SK-N-SH treated with all-trans-retinoic acid at 6 μM for 48 hours (cell line): ENCODE measurements at regions not wholly inside any gene's neighbourhood (a gene's known extent, or its start where the extent isn't known, plus 50 kb on each side); places are given as distances from the start of the nearest gene placed in this dataset.

Experiments
- ATAC-seq: fragments of 200-7000 bp; cut with Tn5 transposase; 3 replicates; pipeline ENCODE4 v1.9.1; 2020; ENCODE audit warnings: mild to moderate bottlenecking, moderate library complexity
- ARNTL ChIP-seq: fragments of 450-650 bp; formaldehyde crosslinking; IDR thresholded peaks from 2 replicates; pipeline ENCODE4 v1.5.0; 2020; ENCODE audit warnings: low read depth, mild to moderate bottlenecking, moderate library complexity, borderline replicate concordance
- BACH2 ChIP-seq: fragments of 250-450 bp; sonication (Bioruptor Pico); IDR thresholded peaks from 2 replicates; pipeline ENCODE4 v1.9.0; 2021; ENCODE audit warnings: mild to moderate bottlenecking, borderline replicate concordance
- CREB5 ChIP-seq: fragments of 250-450 bp; sonication (Bioruptor Pico); IDR thresholded peaks from 2 replicates; pipeline ENCODE4 v1.5.1; 2020; ENCODE audit warnings: low read depth, mild to moderate bottlenecking, moderate library complexity
- CSDC2 ChIP-seq: fragments of 250-450 bp; sonication (Bioruptor Pico); IDR thresholded peaks from 2 replicates; pipeline ENCODE4 v1.5.0; 2020; ENCODE audit warnings: mild to moderate bottlenecking, moderate library complexity
- CSRNP3 ChIP-seq: fragments of 250-450 bp; sonication (Bioruptor Pico); IDR thresholded peaks from 2 replicates; pipeline ENCODE4 v1.5.1; 2021; ENCODE audit warnings: mild to moderate bottlenecking, moderate library complexity
- ESRRG ChIP-seq: fragments of 250-450 bp; sonication (Bioruptor Pico); IDR thresholded peaks from 2 replicates; pipeline ENCODE4 v1.6.1; 2021; ENCODE audit warnings: mild to moderate bottlenecking
- GLIS3 ChIP-seq: fragments of 250-450 bp; sonication (Bioruptor Pico); IDR thresholded peaks from 2 replicates; pipeline ENCODE4 v1.5.0; 2020; ENCODE audit warnings: mild to moderate bottlenecking, moderate library complexity
- ISL1 ChIP-seq: fragments of 250-450 bp; sonication (Bioruptor Pico); IDR thresholded peaks from 2 replicates; pipeline ENCODE4 v2.1.2; 2022; ENCODE audit warnings: mild to moderate bottlenecking, moderate library complexity
- OSR1 ChIP-seq: fragments of 250-450 bp; sonication (Bioruptor Pico); IDR thresholded peaks from 2 replicates; pipeline ENCODE4 v1.8.0; 2022; ENCODE audit warnings: moderate library complexity, mild to moderate bottlenecking, inconsistent platforms
- PATZ1 ChIP-seq: fragments of 250-450 bp; sonication (Bioruptor Pico); IDR thresholded peaks from 2 replicates; pipeline ENCODE4 v1.8.0; 2020; ENCODE audit warnings: mild to moderate bottlenecking, moderate library complexity, borderline replicate concordance
- POU6F1 ChIP-seq: fragments of 250-450 bp; sonication (Bioruptor Pico); IDR thresholded peaks from 2 replicates; pipeline ENCODE4 v1.8.0; 2021; ENCODE audit warnings: low read depth, mild to moderate bottlenecking, moderate library complexity, borderline replicate concordance
- PPARA ChIP-seq: fragments of 250-450 bp; sonication (Bioruptor Pico); IDR thresholded peaks from 2 replicates; pipeline ENCODE4 v1.5.0; 2020; ENCODE audit warnings: mild to moderate bottlenecking, borderline replicate concordance
- RARB ChIP-seq: fragments of 250-450 bp; sonication (Bioruptor Pico); IDR thresholded peaks from 2 replicates; pipeline ENCODE4 v1.8.0; 2021; ENCODE audit warnings: mild to moderate bottlenecking, moderate library complexity
- SNAI2 ChIP-seq: fragments of 250-450 bp; sonication (Bioruptor Pico); IDR thresholded peaks from 2 replicates; pipeline ENCODE4 v1.5.0; 2020; ENCODE audit warnings: mild to moderate bottlenecking, moderate library complexity
- TCF4 ChIP-seq: fragments of 250-450 bp; sonication (Bioruptor Pico); IDR thresholded peaks from 2 replicates; pipeline ENCODE4 v1.8.0; 2021; ENCODE audit warnings: mild to moderate bottlenecking, moderate library complexity, borderline replicate concordance
- TOX ChIP-seq: fragments of 250-450 bp; sonication (Bioruptor Pico); IDR thresholded peaks from 2 replicates; pipeline ENCODE4 v1.8.0; 2021; ENCODE audit warnings: mild to moderate bottlenecking, moderate library complexity, borderline replicate concordance
- TSHZ2 ChIP-seq: fragments of 250-450 bp; sonication (Bioruptor Pico); IDR thresholded peaks from 2 replicates; pipeline ENCODE4 v1.5.0; 2020; ENCODE audit warnings: mild to moderate bottlenecking, moderate library complexity
- ZC3H10 ChIP-seq: fragments of 250-450 bp; sonication (Bioruptor Pico); IDR thresholded peaks from 2 replicates; pipeline ENCODE4 v1.5.1; 2021; ENCODE audit warnings: mild to moderate bottlenecking, moderate library complexity
- ZFP3 ChIP-seq: fragments of 250-450 bp; sonication (Bioruptor Pico); IDR thresholded peaks from 2 replicates; pipeline ENCODE4 v1.5.0; 2020; ENCODE audit warnings: mild to moderate bottlenecking, moderate library complexity
- ZFP30 ChIP-seq: fragments of 450-650 bp; formaldehyde crosslinking; IDR thresholded peaks from 2 replicates; pipeline ENCODE4 v1.5.0; 2022; ENCODE audit warnings: mild to moderate bottlenecking, moderate library complexity
- ZNF565 ChIP-seq: fragments of 450-650 bp; formaldehyde crosslinking; conservative IDR thresholded peaks from 2 replicates; pipeline ENCODE4 v1.5.0; 2020; ENCODE audit warnings: low read depth, mild to moderate bottlenecking, moderate library complexity
- ZNF8 ChIP-seq: fragments of 450-650 bp; formaldehyde crosslinking; IDR thresholded peaks from 2 replicates; pipeline ENCODE4 v1.5.0; 2020; ENCODE audit warnings: mild to moderate bottlenecking, moderate library complexity

- TF ChIP-seq ZFP3 (CRISPR knock-in tag) (no peak), ZC3H10 (CRISPR knock-in tag) (no peak), SNAI2 (CRISPR knock-in tag) (no peak), PATZ1 (CRISPR knock-in tag) (no peak), ZNF8 (CRISPR knock-in tag) (no peak), CSRNP3 (no peak), TOX (CRISPR knock-in tag) (no peak), RARB (CRISPR knock-in tag) (no peak), TCF4 (no peak), ESRRG (CRISPR knock-in tag) (no peak), CREB5 (CRISPR knock-in tag) (no peak), ARNTL (CRISPR knock-in tag) (no peak), ZFP30 (CRISPR knock-in tag) (no peak), ISL1 (CRISPR knock-in tag) (no peak)
- TF ChIP-seq, all 23 proteins: peak for 0
- no peak for ATAC-seq
Observed at GRCh38 chr7:131957338-131958020, 401.1 kb upstream of the PODXL start.

GRCh38 chr7:131956864-131957263, 400.4 kb upstream of the PODXL start:
- TF ChIP-seq RARB (CRISPR knock-in tag), result no peak
- no peak for TF ChIP-seq PPARA (CRISPR knock-in tag)
- TF ChIP-seq TCF4, result no peak
- no peak for TF ChIP-seq ZFP3 (CRISPR knock-in tag)
- TF ChIP-seq POU6F1 (CRISPR knock-in tag), result no peak
- no peak for TF ChIP-seq OSR1 (CRISPR knock-in tag)
- TF ChIP-seq GLIS3 (CRISPR knock-in tag), result no peak
- no peak for TF ChIP-seq BACH2 (CRISPR knock-in tag)
- TF ChIP-seq CSDC2 (CRISPR knock-in tag), result no peak
- TF ChIP-seq TOX (CRISPR knock-in tag), result no peak
- no peak for TF ChIP-seq TSHZ2 (CRISPR knock-in tag)
- no peak for TF ChIP-seq ZNF565 (CRISPR knock-in tag)
- no peak for TF ChIP-seq ZFP30 (CRISPR knock-in tag)
- no peak for TF ChIP-seq ZC3H10 (CRISPR knock-in tag)
- TF ChIP-seq ESRRG (CRISPR knock-in tag), result no peak
- TF ChIP-seq CSRNP3, result no peak
- TF ChIP-seq ISL1 (CRISPR knock-in tag), result no peak
- TF ChIP-seq PATZ1 (CRISPR knock-in tag), result no peak
- no peak for TF ChIP-seq CREB5 (CRISPR knock-in tag)
- no peak for TF ChIP-seq SNAI2 (CRISPR knock-in tag)
- ATAC-seq, result no peak
